ENCODE measurements at regions not wholly inside any gene's neighbourhood (a gene's known extent, or its start where the extent isn't known, plus 50 kb on each side); places are given as distances from the start of the nearest gene placed in this dataset.

GRCh38 chr19:28987177-28987576 is 225.8 kb downstream of the UQCRFS1 start:
- CTCF ChIA-PET: no interaction called here
- TF ChIP-seq, protein P1, sequence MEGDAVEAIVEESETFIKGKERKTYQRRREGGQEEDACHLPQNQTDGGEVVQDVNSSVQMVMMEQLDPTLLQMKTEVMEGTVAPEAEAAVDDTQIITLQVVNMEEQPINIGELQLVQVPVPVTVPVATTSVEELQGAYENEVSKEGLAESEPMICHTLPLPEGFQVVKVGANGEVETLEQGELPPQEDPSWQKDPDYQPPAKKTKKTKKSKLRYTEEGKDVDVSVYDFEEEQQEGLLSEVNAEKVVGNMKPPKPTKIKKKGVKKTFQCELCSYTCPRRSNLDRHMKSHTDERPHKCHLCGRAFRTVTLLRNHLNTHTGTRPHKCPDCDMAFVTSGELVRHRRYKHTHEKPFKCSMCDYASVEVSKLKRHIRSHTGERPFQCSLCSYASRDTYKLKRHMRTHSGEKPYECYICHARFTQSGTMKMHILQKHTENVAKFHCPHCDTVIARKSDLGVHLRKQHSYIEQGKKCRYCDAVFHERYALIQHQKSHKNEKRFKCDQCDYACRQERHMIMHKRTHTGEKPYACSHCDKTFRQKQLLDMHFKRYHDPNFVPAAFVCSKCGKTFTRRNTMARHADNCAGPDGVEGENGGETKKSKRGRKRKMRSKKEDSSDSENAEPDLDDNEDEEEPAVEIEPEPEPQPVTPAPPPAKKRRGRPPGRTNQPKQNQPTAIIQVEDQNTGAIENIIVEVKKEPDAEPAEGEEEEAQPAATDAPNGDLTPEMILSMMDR (IDR thresholded peaks at IDR 0.05; ENCODE audit: unreplicated experiment): no peak
- no TSS peak for BruUV-seq (replicated peaks)
- H3K36me3 Mint-ChIP-seq (ENCODE audit: insufficient read depth, unreplicated experiment): no peaks in the 10 kb centered on the region
- intact Hi-C loops (cut with micrococcal nuclease; ENCODE audit: unreplicated experiment): no loop called here
- no peak for DNase-seq
- no peak overlapping the region for H3K4me3 Mint-ChIP-seq (ENCODE audit: low read depth, unreplicated experiment)
- H3K27me3 Mint-ChIP-seq (ENCODE audit: unreplicated experiment): no peaks in the 10 kb centered on the region
- peaks cover under 1% of the 10 kb centered on the region for H3K4me1 Mint-ChIP-seq (ENCODE audit: low read depth, unreplicated experiment)
- H3K9me3 Mint-ChIP-seq (ENCODE audit: low read depth, unreplicated experiment): peaks cover 2% of the 10 kb centered on the region
- H3K27ac Mint-ChIP-seq (ENCODE audit: unreplicated experiment): no peak overlapping the region

GRCh38 chr19:28985201-28985600 is 227.8 kb downstream of the UQCRFS1 start:
- H3K27me3 Mint-ChIP-seq (ENCODE audit: unreplicated experiment): no peaks in the 10 kb centered on the region
- TF ChIP-seq, protein P1 (IDR thresholded peaks at IDR 0.05; ENCODE audit: unreplicated experiment): no peak
- no TSS peak for BruUV-seq (replicated peaks)
- no peak overlapping the region for H3K27ac Mint-ChIP-seq (ENCODE audit: unreplicated experiment)
- H3K9me3 Mint-ChIP-seq (ENCODE audit: low read depth, unreplicated experiment): peaks cover 2% of the 10 kb centered on the region
- H3K4me3 Mint-ChIP-seq (ENCODE audit: low read depth, unreplicated experiment): no peak overlapping the region
- CTCF ChIA-PET: no interaction called here
- peaks cover 1% of the 10 kb centered on the region for H3K36me3 Mint-ChIP-seq (ENCODE audit: insufficient read depth, unreplicated experiment)
- peaks cover 14% of the 10 kb centered on the region for H3K4me1 Mint-ChIP-seq (ENCODE audit: low read depth, unreplicated experiment)
- intact Hi-C loops (cut with micrococcal nuclease; ENCODE audit: unreplicated experiment): no loop called here
- no peak for DNase-seq

DNA sequence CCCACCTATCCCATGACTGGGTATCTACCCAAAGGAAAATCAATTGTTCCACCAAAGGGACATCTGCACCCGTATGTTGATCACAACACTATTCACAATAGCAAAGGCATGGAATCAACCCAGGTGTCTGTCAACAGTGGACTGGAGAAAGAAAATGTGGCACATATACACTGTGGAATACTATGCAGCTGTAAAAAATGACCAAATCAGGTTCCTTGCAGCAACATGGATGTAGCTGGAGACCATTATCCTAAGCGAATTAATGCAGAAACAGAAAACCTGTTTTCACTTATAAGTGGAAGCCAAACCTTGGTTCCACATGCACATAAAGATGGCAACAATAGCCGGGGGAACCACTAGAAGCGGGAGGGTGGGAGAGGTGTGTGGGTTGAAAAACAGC is 228.6 kb downstream of the UQCRFS1 start:
- H3K9me3 Mint-ChIP-seq (ENCODE audit: low read depth, unreplicated experiment): peaks cover 4% of the 10 kb centered on the region
- H3K36me3 Mint-ChIP-seq (ENCODE audit: insufficient read depth, unreplicated experiment): peaks cover 4% of the 10 kb centered on the region
- TF ChIP-seq, protein P1 (IDR thresholded peaks at IDR 0.05; ENCODE audit: unreplicated experiment): no peak
- CTCF ChIA-PET: no interaction called here
- no peak for DNase-seq
- H3K4me3 Mint-ChIP-seq (ENCODE audit: low read depth, unreplicated experiment): no peak overlapping the region
- BruUV-seq (replicated peaks): no TSS peak
- peaks cover 23% of the 10 kb centered on the region for H3K4me1 Mint-ChIP-seq (ENCODE audit: low read depth, unreplicated experiment)
- H3K27ac Mint-ChIP-seq (ENCODE audit: unreplicated experiment): no peak overlapping the region
- no peaks in the 10 kb centered on the region for H3K27me3 Mint-ChIP-seq (ENCODE audit: unreplicated experiment)
- intact Hi-C loops (cut with micrococcal nuclease; ENCODE audit: unreplicated experiment): loop anchor here (5.0 kb wide), 2 partner anchors 102 to 273 kb away; no protein-coding TSS in a partner anchor

DNA sequence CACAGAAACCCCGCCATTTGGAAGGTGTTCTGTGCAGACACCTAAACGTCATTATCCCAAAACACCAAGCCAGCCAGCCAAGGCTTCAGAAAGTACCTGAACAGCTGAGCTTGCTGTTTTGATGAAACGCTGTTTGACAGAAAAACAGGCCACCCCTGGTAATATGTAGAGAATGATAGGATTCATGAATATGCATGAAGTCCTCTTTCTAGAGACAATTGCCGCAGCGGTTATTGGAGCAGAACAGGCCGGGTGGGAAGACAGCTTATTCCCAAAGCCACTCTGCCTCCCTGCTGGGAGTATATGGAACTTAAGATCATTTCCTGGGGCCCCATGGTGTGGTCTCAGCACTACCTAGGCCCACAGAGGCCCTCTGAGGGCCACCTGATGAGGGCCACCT is 229.5 kb downstream of the UQCRFS1 start:
- DNase-seq: no peak
- peaks cover 4% of the 10 kb centered on the region for H3K9me3 Mint-ChIP-seq (ENCODE audit: low read depth, unreplicated experiment)
- CTCF ChIA-PET: no interaction called here

More for the DNA sequence above, 229.5 kb downstream of the UQCRFS1 start:
- H3K4me3 Mint-ChIP-seq (ENCODE audit: low read depth, unreplicated experiment): no peak overlapping the region
- no peaks in the 10 kb centered on the region for H3K27me3 Mint-ChIP-seq (ENCODE audit: unreplicated experiment)
- intact Hi-C loops (cut with micrococcal nuclease; ENCODE audit: unreplicated experiment): loop anchor here (5.0 kb wide), 2 partner anchors 101 to 274 kb away; no protein-coding TSS in a partner anchor
- H3K27ac Mint-ChIP-seq (ENCODE audit: unreplicated experiment): no peak overlapping the region
- TF ChIP-seq, protein P1 (IDR thresholded peaks at IDR 0.05; ENCODE audit: unreplicated experiment): no peak
- peaks cover 4% of the 10 kb centered on the region for H3K36me3 Mint-ChIP-seq (ENCODE audit: insufficient read depth, unreplicated experiment)
- no TSS peak for BruUV-seq (replicated peaks)
- H3K4me1 Mint-ChIP-seq (ENCODE audit: low read depth, unreplicated experiment): peaks cover 27% of the 10 kb centered on the region

Data from Calu3 (cell line).